Mesothelial cell of epicardium (in vitro differentiated cells): ENCODE measurements at regions not wholly inside any gene's neighbourhood (a gene's known extent, or its start where the extent isn't known, plus 50 kb on each side); places are given as distances from the start of the nearest gene placed in this dataset.

Experiments
- DNase-seq, 2 experiments: peaks; one replicate each; pipeline ENCODE4 v3.0.0; 2021; ENCODE audit warnings: low spot score in 2 of 2; ENCODE audit not compliant: unreplicated experiment in 2 of 2
- H3K27ac Mint-ChIP-seq: 2 replicates; pipeline ENCODE4 v1.8.0; 2021; ENCODE audit warnings: mixed read lengths
- H3K27me3 Mint-ChIP-seq: 2 replicates; pipeline ENCODE4 v1.8.0; 2021; ENCODE audit warnings: low read depth, mixed read lengths
- H3K36me3 Mint-ChIP-seq: 2 replicates; pipeline ENCODE4 v1.8.0; 2021; ENCODE audit warnings: mixed read lengths
- H3K4me1 Mint-ChIP-seq: 2 replicates; pipeline ENCODE4 v1.8.0; 2021; ENCODE audit warnings: mixed read lengths
- H3K4me3 Mint-ChIP-seq: 2 replicates; pipeline ENCODE4 v1.8.0; 2021; ENCODE audit warnings: mild to moderate bottlenecking, moderate library complexity, mixed read lengths
- H3K9me3 Mint-ChIP-seq: 2 replicates; pipeline ENCODE4 v1.8.0; 2021; ENCODE audit warnings: mixed read lengths
- CTCF ChIP-seq: fragments of 200-600 bp; sonication (generic); IDR thresholded peaks from one replicate; pipeline ENCODE4 v1.5.0; 2021; ENCODE audit warnings: antibody characterized with exemption; ENCODE audit not compliant: unreplicated experiment

- no peak overlapping the region for H3K4me3 Mint-ChIP-seq
- peaks cover 17% of the 10 kb centered on the region for H3K27me3 Mint-ChIP-seq
- no peaks in the 10 kb centered on the region for H3K36me3 Mint-ChIP-seq
- H3K4me1 Mint-ChIP-seq = peaks cover 18% of the 10 kb centered on the region
- DNase-seq = no peak
- H3K9me3 Mint-ChIP-seq = no peaks in the 10 kb centered on the region
- no peak overlapping the region for H3K27ac Mint-ChIP-seq
- TF ChIP-seq CTCF = no peak
Observed at GRCh38 chr5:38749861-38750260, 96.0 kb upstream of the OSMR start.

GRCh38 chr5:38751103-38751502 lies 94.7 kb upstream of the OSMR start:
- Mint-ChIP-seq H3K27ac (no peak overlapping the region), H3K27me3 (peaks cover 24% of the 10 kb centered on the region), H3K36me3 (no peaks in the 10 kb centered on the region), H3K4me1 (peaks cover 18% of the 10 kb centered on the region), H3K4me3 (no peak overlapping the region), H3K9me3 (no peaks in the 10 kb centered on the region)
- no peak for DNase-seq
- TF ChIP-seq CTCF = no peak

- DNase-seq = no peak
- Mint-ChIP-seq H3K36me3 (no peaks in the 10 kb centered on the region), H3K4me3 (no peak overlapping the region), H3K27me3 (peaks cover 24% of the 10 kb centered on the region), H3K9me3 (no peaks in the 10 kb centered on the region), H3K27ac (no peak overlapping the region), H3K4me1 (peaks cover 18% of the 10 kb centered on the region)
- no peak for TF ChIP-seq CTCF
Observed at GRCh38 chr5:38752012-38752536, 93.7 kb upstream of the OSMR start.

DNA sequence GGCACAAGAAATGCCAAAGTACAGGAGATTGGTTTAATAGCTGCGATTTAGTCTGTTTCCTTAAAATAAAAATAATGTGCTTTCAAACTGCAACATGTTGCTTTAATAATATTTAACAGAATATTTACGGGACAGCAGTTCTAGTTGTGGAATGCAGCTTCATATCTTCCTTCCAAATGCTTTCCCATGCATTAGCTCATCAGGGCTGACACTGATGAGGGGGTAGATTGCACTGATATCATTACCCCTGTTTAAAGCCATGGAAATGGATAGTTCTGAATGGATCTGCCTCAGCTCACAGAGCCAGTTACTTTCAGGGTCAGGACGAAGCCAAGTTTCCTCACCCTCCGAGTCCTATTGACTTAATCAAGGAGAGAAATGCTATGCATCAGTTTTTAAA lies 93.2 kb upstream of the OSMR start:
- Mint-ChIP-seq H3K9me3 (no peaks in the 10 kb centered on the region), H3K27me3 (peaks cover 23% of the 10 kb centered on the region), H3K36me3 (no peaks in the 10 kb centered on the region), H3K27ac (no peak overlapping the region), H3K4me1 (peaks cover 18% of the 10 kb centered on the region), H3K4me3 (no peak overlapping the region)
- no peak for TF ChIP-seq CTCF
- no peak for DNase-seq

- Mint-ChIP-seq H3K4me3 (no peak overlapping the region), H3K4me1 (peaks cover 20% of the 10 kb centered on the region), H3K27me3 (peaks cover 23% of the 10 kb centered on the region), H3K36me3 (no peaks in the 10 kb centered on the region), H3K27ac (no peak overlapping the region), H3K9me3 (no peaks in the 10 kb centered on the region)
- no peak for DNase-seq
- no peak for TF ChIP-seq CTCF
Observed at GRCh38 chr5:38753141-38753540, 92.7 kb upstream of the OSMR start.

- TF ChIP-seq CTCF = no peak
- Mint-ChIP-seq H3K9me3 (no peaks in the 10 kb centered on the region), H3K4me3 (no peak overlapping the region), H3K27ac (no peak overlapping the region), H3K36me3 (no peaks in the 10 kb centered on the region), H3K27me3 (peaks cover 23% of the 10 kb centered on the region), H3K4me1 (peaks cover 22% of the 10 kb centered on the region)
- no peak for DNase-seq
Observed at GRCh38 chr5:38753776-38754175, 92.0 kb upstream of the OSMR start.
